NCI-H2107 treated with DMSO at 0.1 percent for 48 hours (cell line): ENCODE measurements at regions not wholly inside any gene's neighbourhood (a gene's known extent, or its start where the extent isn't known, plus 50 kb on each side); places are given as distances from the start of the nearest gene placed in this dataset.

Experiments
- DNase-seq: peaks from one replicate; lab custom pipeline; 2025; ENCODE audit not compliant: unreplicated experiment; lab: John Stamatoyannopoulos, UW

GRCh38 chr4:42328978-42329377, 68.3 kb upstream of the SHISA3 start:
- no peak for DNase-seq

- DNase-seq: no peak
These were observed 67.9 kb upstream of the SHISA3 start for GRCh38 chr4:42329421-42329820.

- no peak for DNase-seq
These were observed 67.2 kb upstream of the SHISA3 start for GRCh38 chr4:42330002-42330592.

GRCh38 chr4:42331040-42331439, 66.2 kb upstream of the SHISA3 start:
- no peak for DNase-seq

- DNase-seq: no peak
These were observed 65.3 kb upstream of the SHISA3 start for GRCh38 chr4:42331914-42332368.

GRCh38 chr4:42339935-42340406, 57.3 kb upstream of the SHISA3 start:
- no peak for DNase-seq

GRCh38 chr4:42341518-42342026, 55.7 kb upstream of the SHISA3 start:
- no peak for DNase-seq

- DNase-seq: no peak
These were observed 54.8 kb upstream of the SHISA3 start for GRCh38 chr4:42342459-42342858.

GRCh38 chr4:42344309-42344708, 53.0 kb upstream of the SHISA3 start:
- no peak for DNase-seq

GRCh38 chr4:42344749-42345148, 52.5 kb upstream of the SHISA3 start:
- no peak for DNase-seq

- DNase-seq: no peak
These were observed 51.2 kb upstream of the SHISA3 start for GRCh38 chr4:42345962-42346544.

GRCh38 chr4:42347076-42347475, 50.2 kb upstream of the SHISA3 start:
- DNase-seq: no peak
